ENCODE measurements at regions not wholly inside any gene's neighbourhood (a gene's known extent, or its start where the extent isn't known, plus 50 kb on each side); places are given as distances from the start of the nearest gene placed in this dataset.

- Histone ChIP-seq H3K9ac (replicated peaks; ENCODE audit: extremely low read depth, insufficient read depth, low read length) (no peak overlapping the region), H3K4me2 (ENCODE audit: insufficient read depth, low read length) (no peak overlapping the region), H3K36me3 (ENCODE audit: control insufficient read depth in 2 of 2, extremely low read depth in 1 of 2, insufficient read depth in 2 of 2, low read length in 2 of 2) (no peaks in the 10 kb centered on the region), H4K20me1 (replicated peaks; ENCODE audit: control insufficient read depth, extremely low read depth, insufficient read depth, low read length) (no peaks in the 10 kb centered on the region), H3K27ac (ENCODE audit: insufficient read depth, low read depth, low read length) (no peak overlapping the region), H3K9me3 (replicated peaks; ENCODE audit: control insufficient read depth, insufficient read depth, low read length) (peaks cover 4% of the 10 kb centered on the region), H3K79me2 (ENCODE audit: control insufficient read depth, insufficient read depth, low read length) (no peaks in the 10 kb centered on the region), H3K9me1 (replicated peaks; ENCODE audit: control insufficient read depth, extremely low read depth, insufficient read depth, low read length) (no peaks in the 10 kb centered on the region), H3K27me3 (ENCODE audit: control insufficient read depth in 2 of 2, insufficient read depth in 2 of 2, low read length in 2 of 2) (no peaks in the 10 kb centered on the region), H3K4me3 (replicated peaks in 1 of 3; ENCODE audit: insufficient read depth in 1 of 3, low read depth in 1 of 3, low read length in 3 of 3) (no peak overlapping the region), H2AFZ (ENCODE audit: low read depth, low read length) (no peak overlapping the region), H3K4me1 (ENCODE audit: control insufficient read depth, extremely low read depth, insufficient read depth, low read length) (no peaks in the 10 kb centered on the region)
- FAIRE-seq (no peak), DNase-seq (ENCODE audit: low read depth, low spot score) (no peak)
- ChIA-PET POLR2A (no interaction called here), CTCF (no interaction called here)
- no peak for TF ChIP-seq CTCF (IDR thresholded peaks at IDR 0.05; ENCODE audit: extremely low read depth in 1 of 2, insufficient read depth in 1 of 2, low read depth in 1 of 2, low read length in 2 of 2)
- dilution Hi-C loops (cut with MboI; ENCODE audit: extremely low pct_ligation_motif_present, low sequenced_read_pairs) (no loop called here), intact Hi-C loops (cut with micrococcal nuclease) (no loop called here)
- no TSS peak for BruUV-seq (replicated peaks)
Measured at GRCh38 chr4:127048376-127049044, 584.2 kb upstream of the INTU start.

DNA sequence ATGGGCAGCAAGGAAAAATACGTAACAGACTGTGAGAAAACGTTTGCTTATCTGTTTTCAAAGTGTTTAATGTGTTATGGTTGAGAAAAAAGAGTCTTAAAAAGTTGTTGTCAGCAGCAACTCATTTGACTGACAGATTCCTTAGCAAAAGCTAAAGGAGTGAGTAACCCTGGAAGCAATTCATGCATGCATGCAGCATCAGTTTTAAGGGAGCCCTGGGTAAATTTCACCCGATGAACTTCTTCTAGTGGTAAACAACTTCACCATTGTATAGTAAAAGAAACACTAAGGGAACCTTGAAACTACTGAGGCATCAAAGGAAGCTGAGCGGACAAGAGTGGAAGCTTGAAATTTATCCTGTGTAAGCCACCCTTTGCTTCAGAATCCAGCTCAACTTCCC is 583.2 kb upstream of the INTU start:
- no peaks in the 10 kb centered on the region for H3K9me1 ChIP-seq (replicated peaks; ENCODE audit: control insufficient read depth, extremely low read depth, insufficient read depth, low read length)
- BruUV-seq (replicated peaks) = no TSS peak
- DNase-seq (ENCODE audit: low read depth, low spot score) (no peak), FAIRE-seq (no peak)
- no peaks in the 10 kb centered on the region for H4K20me1 ChIP-seq (replicated peaks; ENCODE audit: control insufficient read depth, extremely low read depth, insufficient read depth, low read length)
- no peak overlapping the region for H3K4me3 ChIP-seq (replicated peaks in 1 of 3; ENCODE audit: insufficient read depth in 1 of 3, low read depth in 1 of 3, low read length in 3 of 3)
- dilution Hi-C loops (cut with MboI; ENCODE audit: extremely low pct_ligation_motif_present, low sequenced_read_pairs) (no loop called here), intact Hi-C loops (cut with micrococcal nuclease) (no loop called here)
- H3K27ac ChIP-seq (ENCODE audit: insufficient read depth, low read depth, low read length) = no peak overlapping the region
- TF ChIP-seq GATA2 (IDR thresholded peaks at IDR 0.05; ENCODE audit: insufficient read depth, insufficient read length, low read depth, low read length) = no peak
- TF ChIP-seq POLR2A (IDR thresholded peaks at IDR 0.05; ENCODE audit: low read depth, low read length) = no peak
- TF ChIP-seq CTCF (IDR thresholded peaks at IDR 0.05; ENCODE audit: extremely low read depth in 1 of 2, insufficient read depth in 1 of 2, low read depth in 1 of 2, low read length in 2 of 2) = no peak
- no peak for TF ChIP-seq FOS (IDR thresholded peaks at IDR 0.05; ENCODE audit: borderline replicate concordance, insufficient read depth, low read length)
- no peak for TF ChIP-seq JUN (IDR thresholded peaks at IDR 0.05; ENCODE audit: borderline replicate concordance, insufficient read depth, insufficient read length, low read depth)
- no peak for TF ChIP-seq EZH2 (IDR thresholded peaks at IDR 0.05; ENCODE audit: borderline replicate concordance, low read depth, low read length, severe bottlenecking)
- TF ChIP-seq MAX (IDR thresholded peaks at IDR 0.05; ENCODE audit: insufficient read depth, insufficient read length) = no peak
- TF ChIP-seq POLR2AphosphoS5 (IDR thresholded peaks at IDR 0.05; ENCODE audit: insufficient read depth, low read depth, low read length) = no peak
- TF ChIP-seq MYC (IDR thresholded peaks at IDR 0.05; ENCODE audit: low read depth, low read length) = no peak
- peaks cover 4% of the 10 kb centered on the region for H3K9me3 ChIP-seq (replicated peaks; ENCODE audit: control insufficient read depth, insufficient read depth, low read length)
- no peaks in the 10 kb centered on the region for H3K27me3 ChIP-seq (ENCODE audit: control insufficient read depth in 2 of 2, insufficient read depth in 2 of 2, low read length in 2 of 2)
- H3K36me3 ChIP-seq (ENCODE audit: control insufficient read depth in 2 of 2, extremely low read depth in 1 of 2, insufficient read depth in 2 of 2, low read length in 2 of 2) = no peaks in the 10 kb centered on the region
- no peaks in the 10 kb centered on the region for H3K4me1 ChIP-seq (ENCODE audit: control insufficient read depth, extremely low read depth, insufficient read depth, low read length)
- H3K4me2 ChIP-seq (ENCODE audit: insufficient read depth, low read length) = no peak overlapping the region
- no peak overlapping the region for H2AFZ ChIP-seq (ENCODE audit: low read depth, low read length)
- CTCF ChIA-PET = no interaction called here
- H3K9ac ChIP-seq (replicated peaks; ENCODE audit: extremely low read depth, insufficient read depth, low read length) = no peak overlapping the region
- POLR2A ChIA-PET = no interaction called here
- no peaks in the 10 kb centered on the region for H3K79me2 ChIP-seq (ENCODE audit: control insufficient read depth, insufficient read depth, low read length)
